WTC11 (cell line): ENCODE measurements at regions not wholly inside any gene's neighbourhood (a gene's known extent, or its start where the extent isn't known, plus 50 kb on each side); places are given as distances from the start of the nearest gene placed in this dataset.

Source experiments
- ATAC-seq: fragments of 200-7000 bp; cut with Tn5 transposase; 2 replicates; pipeline ENCODE4 v1.10.0; 2021; ENCODE audit warnings: mild to moderate bottlenecking, moderate library complexity
- CTCF ChIA-PET: fragments of 300-600 bp; sonication (Branson Sonifier 250); formaldehyde crosslinking; loops from one replicate; lab custom pipeline; 2021; ENCODE audit warnings: antibody characterized with exemption; lab: Charles Lee
- POLR2A ChIA-PET: fragments of 350-600 bp; sonication (Branson Sonifier 250); formaldehyde crosslinking; loops from one replicate; lab custom pipeline; 2021; ENCODE audit warnings: antibody characterized with exemption; lab: Charles Lee
- DNase-seq: peaks from one replicate; pipeline ENCODE4 v3.0.0; 2021; ENCODE audit warnings: low spot score
- H3K27ac Mint-ChIP-seq: 2 replicates; pipeline ENCODE4 v1.8.0; 2021; ENCODE audit warnings: mixed read lengths
- H3K27me3 Mint-ChIP-seq: 2 replicates; pipeline ENCODE4 v1.8.0; 2021; ENCODE audit warnings: low read depth, mild to moderate bottlenecking, moderate library complexity, mixed read lengths
- H3K36me3 Mint-ChIP-seq: 2 replicates; pipeline ENCODE4 v1.8.0; 2021; ENCODE audit warnings: mixed read lengths
- H3K4me1 Mint-ChIP-seq: 2 replicates; pipeline ENCODE4 v1.8.0; 2022; ENCODE audit warnings: mixed read lengths
- H3K4me3 Mint-ChIP-seq: 2 replicates; pipeline ENCODE4 v1.8.0; 2021; ENCODE audit warnings: mild to moderate bottlenecking, moderate library complexity, mixed read lengths
- H3K9me3 Mint-ChIP-seq: 2 replicates; pipeline ENCODE4 v1.8.0; 2021; ENCODE audit warnings: mixed read lengths
- ATF6 ChIP-seq: sonication (generic); formaldehyde crosslinking; IDR thresholded peaks from 2 replicates; pipeline ENCODE4 v1.8.1; 2023; ENCODE audit warnings: mild to moderate bottlenecking, missing genetic modification reagents
- CBFB ChIP-seq: sonication (generic); formaldehyde crosslinking; IDR thresholded peaks from 2 replicates; pipeline ENCODE4 v1.8.1; 2022; ENCODE audit warnings: mild to moderate bottlenecking, low read depth, missing genetic modification reagents
- CREM ChIP-seq: sonication (generic); formaldehyde crosslinking; IDR thresholded peaks from 2 replicates; pipeline ENCODE4 v1.8.1; 2022; ENCODE audit warnings: mild to moderate bottlenecking, missing genetic modification reagents, moderate library complexity
- E2F1 ChIP-seq: sonication (generic); formaldehyde crosslinking; IDR thresholded peaks from 2 replicates; pipeline ENCODE4 v1.8.0; 2022; ENCODE audit warnings: mild to moderate bottlenecking, missing genetic modification reagents
- ELF4 ChIP-seq: sonication (generic); formaldehyde crosslinking; IDR thresholded peaks from 2 replicates; pipeline ENCODE4 v1.8.1; 2022; ENCODE audit warnings: low read depth, mild to moderate bottlenecking, moderate library complexity, missing genetic modification reagents
- ERG ChIP-seq: fragments of 250-450 bp; sonication (Bioruptor Pico); IDR thresholded peaks from 2 replicates; pipeline ENCODE4 v1.8.0; 2021; ENCODE audit warnings: mild to moderate bottlenecking
- FOXJ3 ChIP-seq: sonication (generic); formaldehyde crosslinking; IDR thresholded peaks from 2 replicates; pipeline ENCODE4 v1.9.0; 2021; ENCODE audit warnings: missing genetic modification reagents, mild to moderate bottlenecking, borderline replicate concordance
- GABPB1 ChIP-seq: sonication (generic); formaldehyde crosslinking; IDR thresholded peaks from 2 replicates; pipeline ENCODE4 v1.8.1; 2023; ENCODE audit warnings: mild to moderate bottlenecking, missing genetic modification reagents
- GRHL2 ChIP-seq: fragments of 250-450 bp; sonication (Bioruptor Pico); IDR thresholded peaks from 2 replicates; pipeline ENCODE4 v1.8.0; 2022; ENCODE audit warnings: mild to moderate bottlenecking, moderate library complexity; ENCODE audit not compliant: insufficient replicate concordance, severe bottlenecking
- HMGXB4 ChIP-seq: sonication (generic); formaldehyde crosslinking; IDR thresholded peaks from 2 replicates; pipeline ENCODE4 v1.8.1; 2023; ENCODE audit warnings: mild to moderate bottlenecking, moderate library complexity, missing genetic modification reagents
- NFYB ChIP-seq: sonication (generic); formaldehyde crosslinking; conservative IDR thresholded peaks from 2 replicates; pipeline ENCODE4 v1.8.0; 2022; ENCODE audit warnings: low read depth, missing genetic modification reagents
- NR1H2 ChIP-seq: sonication (generic); formaldehyde crosslinking; IDR thresholded peaks from 2 replicates; pipeline ENCODE4 v1.9.0; 2021; ENCODE audit warnings: mild to moderate bottlenecking, moderate library complexity, missing genetic modification reagents
- OVOL2 ChIP-seq: fragments of 250-450 bp; sonication (Bioruptor Pico); IDR thresholded peaks from 2 replicates; pipeline ENCODE4 v1.9.0; 2021; ENCODE audit warnings: mild to moderate bottlenecking, borderline replicate concordance
- RELA ChIP-seq: sonication (generic); formaldehyde crosslinking; IDR thresholded peaks from 2 replicates; pipeline ENCODE4 v1.8.1; 2022; ENCODE audit warnings: missing genetic modification reagents, mild to moderate bottlenecking, borderline replicate concordance
- SMAD3 ChIP-seq: sonication (generic); formaldehyde crosslinking; IDR thresholded peaks from 2 replicates; pipeline ENCODE4 v1.8.0; 2022; ENCODE audit warnings: missing genetic modification reagents, mild to moderate bottlenecking, borderline replicate concordance
- SMAD4 ChIP-seq: sonication (generic); formaldehyde crosslinking; IDR thresholded peaks from 2 replicates; pipeline ENCODE4 v1.8.0; 2022; ENCODE audit warnings: mild to moderate bottlenecking, missing genetic modification reagents
- TCF7 ChIP-seq: sonication (generic); formaldehyde crosslinking; IDR thresholded peaks from 2 replicates; pipeline ENCODE4 v1.8.0; 2022; ENCODE audit warnings: mild to moderate bottlenecking, low read depth, missing genetic modification reagents, moderate library complexity
- TEAD1 ChIP-seq: sonication (generic); formaldehyde crosslinking; IDR thresholded peaks from 2 replicates; pipeline ENCODE4 v1.8.0; 2022; ENCODE audit warnings: mild to moderate bottlenecking, missing genetic modification reagents
- TEAD4 ChIP-seq: sonication (generic); formaldehyde crosslinking; IDR thresholded peaks from 2 replicates; pipeline ENCODE4 v1.8.0; 2022; ENCODE audit warnings: mild to moderate bottlenecking, missing genetic modification reagents
- ZMAT4 ChIP-seq: fragments of 250-450 bp; sonication (Bioruptor Pico); IDR thresholded peaks from 2 replicates; pipeline ENCODE4 v1.9.0; 2021; ENCODE audit warnings: mild to moderate bottlenecking
- ZNF317 ChIP-seq: sonication (generic); formaldehyde crosslinking; IDR thresholded peaks from 2 replicates; pipeline ENCODE4 v1.8.1; 2023; ENCODE audit warnings: low read depth, mild to moderate bottlenecking, moderate library complexity, missing genetic modification reagents, borderline replicate concordance
- ZNF416 ChIP-seq: fragments of 250-450 bp; sonication (Bioruptor Pico); IDR thresholded peaks from 2 replicates; pipeline ENCODE4 v1.9.0; 2021; ENCODE audit warnings: mild to moderate bottlenecking, inconsistent platforms
- TF ChIP-seq, protein P1 (sequence below): fragments of 250-450 bp; sonication (Bioruptor Pico); IDR thresholded peaks from 2 replicates; pipeline ENCODE4 v1.9.0; 2021; ENCODE audit warnings: mild to moderate bottlenecking

DNA sequence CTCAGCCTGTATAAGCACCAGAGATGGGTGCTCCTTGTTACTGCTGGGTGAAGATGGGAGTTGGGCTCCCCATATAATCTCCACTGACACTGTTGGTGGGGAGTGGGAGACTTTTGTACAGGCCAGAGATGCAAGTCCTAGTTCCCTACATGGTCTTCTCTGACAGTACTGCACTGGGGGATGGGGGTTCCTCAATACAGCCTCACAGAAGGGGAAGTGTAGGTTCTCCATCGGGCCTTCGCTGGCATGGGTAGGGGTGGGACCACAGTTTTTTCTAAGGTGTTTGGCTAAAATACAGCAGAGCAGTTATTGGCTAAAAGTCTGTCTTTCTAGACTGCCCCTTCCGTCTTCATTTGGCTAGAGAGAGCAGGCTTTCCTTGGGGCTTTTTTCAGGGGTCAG lies 167.2 kb upstream of the SERP2 start:
- TF ChIP-seq ZNF416 (CRISPR knock-in tag), result no peak
- no peak for TF ChIP-seq ZNF317 (CRISPR knock-in tag)
- no peak for TF ChIP-seq SMAD3 (CRISPR knock-in tag)
- H3K4me3 Mint-ChIP-seq, result no peak overlapping the region
- H3K9me3 Mint-ChIP-seq, result peaks cover 36% of the 10 kb centered on the region
- no peak for DNase-seq
- 0 out of 2 replicates have a peak, but pooled peaks cover 3% of the 10 kb centered on the region for H3K27me3 Mint-ChIP-seq
- ChIA-PET CTCF (no interaction called here), POLR2A (interaction anchor here (1.0 kb wide), 1 partner anchor 230 kb away, joined by 4 read pairs; no protein-coding TSS in a partner anchor)
- no peak for ATAC-seq
- H3K36me3 Mint-ChIP-seq, result peaks cover 4% of the 10 kb centered on the region
- no peak overlapping the region for H3K27ac Mint-ChIP-seq
- H3K4me1 Mint-ChIP-seq, result peaks cover 7% of the 10 kb centered on the region

DNA sequence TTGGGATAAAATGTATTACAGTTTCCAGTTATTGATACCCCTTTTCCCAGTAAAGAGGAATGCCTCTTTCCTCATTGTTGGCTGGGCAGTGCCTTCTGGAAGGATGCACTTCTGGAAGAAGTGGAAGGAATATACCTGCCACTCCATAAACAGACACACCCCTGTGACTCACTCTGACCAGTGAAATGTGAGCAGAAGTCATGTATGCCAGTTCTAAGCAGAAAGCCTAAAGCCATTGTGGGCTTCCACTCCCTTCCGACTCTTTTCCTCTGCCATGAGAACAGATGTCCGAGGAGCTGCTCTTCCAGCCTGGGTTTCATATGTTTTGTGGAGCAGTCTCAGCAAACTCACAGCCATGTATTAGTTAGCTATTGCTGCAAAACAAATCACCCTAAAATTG lies 166.1 kb upstream of the SERP2 start:
- Mint-ChIP-seq H3K4me1 (peaks cover 10% of the 10 kb centered on the region), H3K9me3 (peaks cover 36% of the 10 kb centered on the region), H3K27me3 (0 out of 2 replicates have a peak, but pooled peaks cover 3% of the 10 kb centered on the region), H3K4me3 (no peak overlapping the region), H3K27ac (no peak overlapping the region), H3K36me3 (peaks cover 4% of the 10 kb centered on the region)
- POLR2A ChIA-PET, result no interaction called here
- no peak for TF ChIP-seq TCF7 (CRISPR knock-in tag)
- no peak for TF ChIP-seq RELA
- no peak for TF ChIP-seq SMAD4
- TF ChIP-seq NR1H2 (CRISPR knock-in tag), result no peak
- TF ChIP-seq CBFB (CRISPR knock-in tag), result no peak
- no peak for TF ChIP-seq ATF6 (CRISPR knock-in tag)
- no peak for TF ChIP-seq FOXJ3
- TF ChIP-seq TEAD1 (CRISPR knock-in tag), result no peak
- no peak for TF ChIP-seq CREM (CRISPR knock-in tag)
- TF ChIP-seq E2F1 (CRISPR knock-in tag), result no peak
- TF ChIP-seq OVOL2 (CRISPR knock-in tag), result no peak
- TF ChIP-seq HMGXB4 (CRISPR knock-in tag), result no peak
- no peak for TF ChIP-seq ZMAT4 (CRISPR knock-in tag)
- no peak for TF ChIP-seq GRHL2 (CRISPR knock-in tag)
- ATAC-seq (no peak), DNase-seq (no peak)
- CTCF ChIA-PET, result no interaction called here

DNA sequence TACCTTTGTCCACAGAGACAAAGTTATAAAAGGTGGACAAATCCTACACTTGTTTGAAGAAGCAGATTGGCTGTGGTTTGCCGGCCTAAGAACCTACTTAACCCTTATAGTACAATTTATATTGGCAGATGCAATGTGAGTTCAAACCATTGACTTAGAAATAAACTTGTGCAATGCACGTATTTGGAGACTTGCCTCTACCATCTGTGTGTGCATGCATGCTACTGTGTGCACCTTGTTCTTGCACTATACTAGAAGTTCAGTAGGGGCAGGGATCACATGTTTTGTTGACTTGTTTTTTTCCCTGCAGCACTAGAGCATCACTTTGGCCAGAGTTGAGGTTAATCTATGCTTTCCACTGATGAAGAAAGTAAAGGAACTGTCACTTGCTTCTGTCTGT lies 163.1 kb upstream of the SERP2 start:
- Mint-ChIP-seq H3K27me3 (0 out of 2 replicates have a peak, but pooled peaks cover 3% of the 10 kb centered on the region), H3K36me3 (peaks cover 3% of the 10 kb centered on the region), H3K9me3 (peaks cover 28% of the 10 kb centered on the region), H3K27ac (no peak overlapping the region), H3K4me1 (peaks cover 10% of the 10 kb centered on the region), H3K4me3 (no peak overlapping the region)
- ChIA-PET POLR2A (no interaction called here), CTCF (no interaction called here)
- ATAC-seq (no peak), DNase-seq (no peak)
- no peak for TF ChIP-seq TEAD4
- TF ChIP-seq TEAD1 (CRISPR knock-in tag), result no peak
- no peak for TF ChIP-seq ELF4 (CRISPR knock-in tag)
- TF ChIP-seq HMGXB4 (CRISPR knock-in tag), result no peak
- no peak for TF ChIP-seq GABPB1
- TF ChIP-seq NFYB (CRISPR knock-in tag), result no peak
- TF ChIP-seq, protein P1, sequence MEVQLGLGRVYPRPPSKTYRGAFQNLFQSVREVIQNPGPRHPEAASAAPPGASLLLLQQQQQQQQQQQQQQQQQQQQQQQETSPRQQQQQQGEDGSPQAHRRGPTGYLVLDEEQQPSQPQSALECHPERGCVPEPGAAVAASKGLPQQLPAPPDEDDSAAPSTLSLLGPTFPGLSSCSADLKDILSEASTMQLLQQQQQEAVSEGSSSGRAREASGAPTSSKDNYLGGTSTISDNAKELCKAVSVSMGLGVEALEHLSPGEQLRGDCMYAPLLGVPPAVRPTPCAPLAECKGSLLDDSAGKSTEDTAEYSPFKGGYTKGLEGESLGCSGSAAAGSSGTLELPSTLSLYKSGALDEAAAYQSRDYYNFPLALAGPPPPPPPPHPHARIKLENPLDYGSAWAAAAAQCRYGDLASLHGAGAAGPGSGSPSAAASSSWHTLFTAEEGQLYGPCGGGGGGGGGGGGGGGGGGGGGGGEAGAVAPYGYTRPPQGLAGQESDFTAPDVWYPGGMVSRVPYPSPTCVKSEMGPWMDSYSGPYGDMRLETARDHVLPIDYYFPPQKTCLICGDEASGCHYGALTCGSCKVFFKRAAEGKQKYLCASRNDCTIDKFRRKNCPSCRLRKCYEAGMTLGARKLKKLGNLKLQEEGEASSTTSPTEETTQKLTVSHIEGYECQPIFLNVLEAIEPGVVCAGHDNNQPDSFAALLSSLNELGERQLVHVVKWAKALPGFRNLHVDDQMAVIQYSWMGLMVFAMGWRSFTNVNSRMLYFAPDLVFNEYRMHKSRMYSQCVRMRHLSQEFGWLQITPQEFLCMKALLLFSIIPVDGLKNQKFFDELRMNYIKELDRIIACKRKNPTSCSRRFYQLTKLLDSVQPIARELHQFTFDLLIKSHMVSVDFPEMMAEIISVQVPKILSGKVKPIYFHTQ (CRISPR knock-in tag), result no peak
- no peak for TF ChIP-seq ERG (CRISPR knock-in tag)
